CD4-positive, alpha-beta memory T cell (primary cell): ENCODE measurements at regions not wholly inside any gene's neighbourhood (a gene's known extent, or its start where the extent isn't known, plus 50 kb on each side); places are given as distances from the start of the nearest gene placed in this dataset.

ENCODE experiments used
- CTCF ChIA-PET: fragments of 350-600 bp; sonication (Branson Sonifier 250); formaldehyde crosslinking; loops from one replicate; lab custom pipeline; 2021; ENCODE audit warnings: inconsistent platforms; ENCODE audit not compliant: partially characterized antibody; lab: Charles Lee
- POLR2A ChIA-PET: fragments of 350-600 bp; sonication (Branson Sonifier 250); formaldehyde crosslinking; loops from one replicate; lab custom pipeline; 2021; ENCODE audit not compliant: partially characterized antibody; lab: Charles Lee
- DNase-seq, 5 donors: peaks; one replicate each; pipeline versions ENCODE4 v3.0.0 to v3.0.0-alpha.2; 2020 to 2022; ENCODE audit warnings: mixed read lengths in 1 of 5
- H3K27ac ChIP-seq: one replicate; pipeline ENCODE4 v1.7.0; 2013; ENCODE audit warnings: low read depth, low read length
- H3K27me3 ChIP-seq: 2 replicates; pipeline ENCODE4 v1.7.0; 2013; ENCODE audit warnings: mild to moderate bottlenecking, low read length, moderate library complexity; ENCODE audit not compliant: insufficient read depth
- H3K36me3 ChIP-seq: 2 replicates; pipeline ENCODE4 v1.7.0; 2013; ENCODE audit warnings: mild to moderate bottlenecking, low read length, moderate library complexity; ENCODE audit not compliant: insufficient read depth
- H3K4me1 ChIP-seq: 2 replicates; pipeline ENCODE4 v1.7.0; 2013; ENCODE audit warnings: mild to moderate bottlenecking, low read length, moderate library complexity; ENCODE audit not compliant: insufficient read depth
- H3K4me3 ChIP-seq, 2 donors: one replicate each; pipeline ENCODE4 v1.7.0; 2013; ENCODE audit warnings: low read length in 2 of 2, mild to moderate bottlenecking in 1 of 2
- H3K9me3 ChIP-seq, 2 donors: one replicate each; pipeline ENCODE4 v1.7.0; 2013; ENCODE audit warnings: low read length in 2 of 2, control low read depth in 1 of 2; ENCODE audit not compliant: control insufficient read depth in 1 of 2
- H3K27ac Mint-ChIP-seq, 7 donors: one replicate each; pipeline ENCODE4 v1.8.0; 2020 to 2021; ENCODE audit warnings: mixed read lengths in 7 of 7, mild to moderate bottlenecking in 6 of 7, inconsistent platforms in 3 of 7, moderate library complexity in 3 of 7
- H3K27me3 Mint-ChIP-seq, 2 donors: one replicate each; pipeline ENCODE4 v1.8.0; 2020 to 2021; ENCODE audit warnings: mixed read lengths in 2 of 2
- H3K36me3 Mint-ChIP-seq, 2 donors: one replicate each; pipeline ENCODE4 v1.8.0; 2020 to 2021; ENCODE audit warnings: mixed read lengths in 2 of 2, inconsistent platforms in 1 of 2, mild to moderate bottlenecking in 1 of 2
- H3K4me1 Mint-ChIP-seq, 4 donors: one replicate each; pipeline ENCODE4 v1.8.0; 2020 to 2021; ENCODE audit warnings: mixed read lengths in 4 of 4, mild to moderate bottlenecking in 1 of 4
- H3K4me3 Mint-ChIP-seq, 8 donors: one replicate each; pipeline ENCODE4 v1.8.0; 2020 to 2021; ENCODE audit warnings: mixed read lengths in 8 of 8, mild to moderate bottlenecking in 7 of 8, moderate library complexity in 6 of 8, inconsistent platforms in 3 of 8
- H3K9me3 Mint-ChIP-seq, 8 donors: one replicate each; pipeline ENCODE4 v1.8.0; 2020 to 2021; ENCODE audit warnings: mixed read lengths in 8 of 8, mild to moderate bottlenecking in 5 of 8, inconsistent platforms in 3 of 8, moderate library complexity in 1 of 8
- intact Hi-C: fragments of 100-400 bp; cut with micrococcal nuclease; formaldehyde crosslinking; loops from one replicate; pipeline ENCODE4 v1.15.1; 2023

- Histone ChIP-seq H3K4me3 (no peak overlapping the region), H3K36me3 (no peaks in the 10 kb centered on the region), H3K4me1 (no peaks in the 10 kb centered on the region), H3K9me3 (no peaks in the 10 kb centered on the region), H3K27ac (no peak overlapping the region), H3K27me3 (no peaks in the 10 kb centered on the region)
- Mint-ChIP-seq H3K9me3 (no peaks in the 10 kb centered on the region), H3K4me3 (no peak overlapping the region), H3K27ac (no peak overlapping the region), H3K36me3 (no peaks in the 10 kb centered on the region), H3K27me3 (peaks cover 11 to 26% of the 10 kb centered on the region in 2 donors), H3K4me1 (no peaks in the 10 kb centered on the region)
- intact Hi-C loops = no loop called here
- DNase-seq = no peak
- ChIA-PET CTCF (no interaction called here), POLR2A (no interaction called here)
Measured at GRCh38 chr11:45532546-45532945, 132.9 kb downstream of the CHST1 start.

- POLR2A ChIA-PET = no interaction called here
- H3K27me3 Mint-ChIP-seq = peaks cover 9 to 25% of the 10 kb centered on the region in 2 donors
- Histone ChIP-seq H3K4me3 (no peak overlapping the region), H3K36me3 (no peaks in the 10 kb centered on the region), H3K27ac (no peak overlapping the region), H3K4me1 (no peaks in the 10 kb centered on the region), H3K9me3 (no peaks in the 10 kb centered on the region), H3K27me3 (no peaks in the 10 kb centered on the region)
- CTCF ChIA-PET = no interaction called here
- DNase-seq = no peak
- intact Hi-C loops = no loop called here
- H3K9me3 Mint-ChIP-seq = no peaks in the 10 kb centered on the region
- H3K4me1 Mint-ChIP-seq = no peaks in the 10 kb centered on the region
- no peaks in the 10 kb centered on the region for H3K36me3 Mint-ChIP-seq
- no peak overlapping the region for H3K4me3 Mint-ChIP-seq
- no peak overlapping the region for H3K27ac Mint-ChIP-seq
Measured at GRCh38 chr11:45530776-45531175, 134.6 kb downstream of the CHST1 start.

- Mint-ChIP-seq H3K4me1 (no peaks in the 10 kb centered on the region), H3K27me3 (peaks cover 8 to 24% of the 10 kb centered on the region in 2 donors), H3K27ac (no peak overlapping the region), H3K4me3 (no peak overlapping the region), H3K36me3 (no peaks in the 10 kb centered on the region), H3K9me3 (no peaks in the 10 kb centered on the region)
- intact Hi-C loops = no loop called here
- Histone ChIP-seq H3K4me1 (no peaks in the 10 kb centered on the region), H3K27me3 (no peaks in the 10 kb centered on the region), H3K27ac (no peak overlapping the region), H3K4me3 (no peak overlapping the region), H3K36me3 (no peaks in the 10 kb centered on the region), H3K9me3 (no peaks in the 10 kb centered on the region)
- POLR2A ChIA-PET = no interaction called here
- no peak for DNase-seq
- CTCF ChIA-PET = no interaction called here
Measured at GRCh38 chr11:45530111-45530510, 135.3 kb downstream of the CHST1 start.

- DNase-seq = no peak
- POLR2A ChIA-PET = no interaction called here
- no peaks in the 10 kb centered on the region for H3K9me3 ChIP-seq
- no peaks in the 10 kb centered on the region for H3K4me1 Mint-ChIP-seq
- no peak overlapping the region for H3K27ac ChIP-seq
- CTCF ChIA-PET = no interaction called here
- intact Hi-C loops = no loop called here
- H3K36me3 Mint-ChIP-seq = no peaks in the 10 kb centered on the region
- no peaks in the 10 kb centered on the region for H3K36me3 ChIP-seq
- no peaks in the 10 kb centered on the region for H3K4me1 ChIP-seq
- H3K27me3 Mint-ChIP-seq = peaks cover 4 to 21% of the 10 kb centered on the region in 2 donors
- no peak overlapping the region for H3K4me3 Mint-ChIP-seq
- no peak overlapping the region for H3K27ac Mint-ChIP-seq
- no peak overlapping the region for H3K4me3 ChIP-seq
- H3K9me3 Mint-ChIP-seq = peaks cover 0 to 10% (median 2%) of the 10 kb centered on the region in 8 donors
- H3K27me3 ChIP-seq = no peaks in the 10 kb centered on the region
Measured at GRCh38 chr11:45528435-45528834, 137.0 kb downstream of the CHST1 start.

- Histone ChIP-seq H3K36me3 (no peaks in the 10 kb centered on the region), H3K27me3 (no peaks in the 10 kb centered on the region), H3K27ac (no peak overlapping the region), H3K9me3 (no peaks in the 10 kb centered on the region), H3K4me1 (no peaks in the 10 kb centered on the region), H3K4me3 (no peak overlapping the region)
- CTCF ChIA-PET = no interaction called here
- POLR2A ChIA-PET = no interaction called here
- no peaks in the 10 kb centered on the region for H3K36me3 Mint-ChIP-seq
- H3K27ac Mint-ChIP-seq = no peak overlapping the region
- intact Hi-C loops = no loop called here
- no peak for DNase-seq
- peaks cover 0 to 11% (median 2%) of the 10 kb centered on the region in 8 donors for H3K9me3 Mint-ChIP-seq
- H3K27me3 Mint-ChIP-seq = peaks cover 4 to 15% of the 10 kb centered on the region in 2 donors
- H3K4me1 Mint-ChIP-seq = no peaks in the 10 kb centered on the region
- no peak overlapping the region for H3K4me3 Mint-ChIP-seq
Measured at GRCh38 chr11:45527898-45528297, 137.5 kb downstream of the CHST1 start.

- no peak for DNase-seq
- intact Hi-C loops = no loop called here
- ChIA-PET CTCF (no interaction called here), POLR2A (no interaction called here)
- no peak overlapping the region for H3K27ac Mint-ChIP-seq
- Histone ChIP-seq H3K27me3 (no peaks in the 10 kb centered on the region), H3K9me3 (no peaks in the 10 kb centered on the region), H3K4me1 (no peaks in the 10 kb centered on the region), H3K4me3 (no peak overlapping the region), H3K36me3 (no peaks in the 10 kb centered on the region), H3K27ac (no peak overlapping the region)
- no peak overlapping the region for H3K4me3 Mint-ChIP-seq
- peaks cover 3% of the 10 kb centered on the region in 2 donors for H3K27me3 Mint-ChIP-seq
- H3K4me1 Mint-ChIP-seq = no peaks in the 10 kb centered on the region
- H3K9me3 Mint-ChIP-seq = peaks cover 3 to 21% (median 9%) of the 10 kb centered on the region in 8 donors
- H3K36me3 Mint-ChIP-seq = peaks cover 0 to 4% of the 10 kb centered on the region in 2 donors
Measured at GRCh38 chr11:45525393-45525792, 140.0 kb downstream of the CHST1 start.

- peaks cover 0 to 4% of the 10 kb centered on the region in 2 donors for H3K36me3 Mint-ChIP-seq
- Histone ChIP-seq H3K4me3 (no peak overlapping the region), H3K9me3 (no peaks in the 10 kb centered on the region), H3K4me1 (no peaks in the 10 kb centered on the region), H3K27me3 (no peaks in the 10 kb centered on the region), H3K36me3 (no peaks in the 10 kb centered on the region), H3K27ac (no peak overlapping the region)
- intact Hi-C loops = no loop called here
- POLR2A ChIA-PET = no interaction called here
- peaks cover 3 to 21% (median 9%) of the 10 kb centered on the region in 8 donors for H3K9me3 Mint-ChIP-seq
- DNase-seq = no peak
- no peak overlapping the region for H3K4me3 Mint-ChIP-seq
- no peaks in the 10 kb centered on the region for H3K4me1 Mint-ChIP-seq
- no peak overlapping the region for H3K27ac Mint-ChIP-seq
- CTCF ChIA-PET = no interaction called here
- peaks cover 3% of the 10 kb centered on the region in 2 donors for H3K27me3 Mint-ChIP-seq
Measured at GRCh38 chr11:45523760-45524159, 141.7 kb downstream of the CHST1 start.
